ENCODE measurements at regions not wholly inside any gene's neighbourhood (a gene's known extent, or its start where the extent isn't known, plus 50 kb on each side); places are given as distances from the start of the nearest gene placed in this dataset.

DNA sequence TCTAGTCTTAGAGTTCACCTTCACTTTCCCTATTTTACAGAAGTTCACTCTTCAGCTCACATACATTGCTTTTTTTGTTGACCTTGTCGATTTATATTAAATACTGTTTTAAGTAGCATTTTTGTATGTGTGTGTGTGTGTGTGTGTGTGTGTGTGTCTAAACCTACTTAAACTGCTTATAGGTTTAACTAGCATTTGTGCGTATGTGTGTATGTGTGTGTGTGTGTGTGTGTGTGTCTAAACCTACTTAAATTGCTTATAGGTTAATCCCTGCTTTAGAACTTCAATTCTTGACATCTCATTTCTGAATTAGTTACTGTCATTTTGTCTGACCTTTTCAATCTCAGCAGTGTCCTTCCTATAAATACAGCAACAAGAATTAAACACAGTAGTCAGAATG is 254.8 kb upstream of the EPHA3 start:
- no peak for TF ChIP-seq EZH2 (IDR thresholded peaks at IDR 0.05; ENCODE audit: low read length, missing control alignments)
- TF ChIP-seq, protein P1, sequence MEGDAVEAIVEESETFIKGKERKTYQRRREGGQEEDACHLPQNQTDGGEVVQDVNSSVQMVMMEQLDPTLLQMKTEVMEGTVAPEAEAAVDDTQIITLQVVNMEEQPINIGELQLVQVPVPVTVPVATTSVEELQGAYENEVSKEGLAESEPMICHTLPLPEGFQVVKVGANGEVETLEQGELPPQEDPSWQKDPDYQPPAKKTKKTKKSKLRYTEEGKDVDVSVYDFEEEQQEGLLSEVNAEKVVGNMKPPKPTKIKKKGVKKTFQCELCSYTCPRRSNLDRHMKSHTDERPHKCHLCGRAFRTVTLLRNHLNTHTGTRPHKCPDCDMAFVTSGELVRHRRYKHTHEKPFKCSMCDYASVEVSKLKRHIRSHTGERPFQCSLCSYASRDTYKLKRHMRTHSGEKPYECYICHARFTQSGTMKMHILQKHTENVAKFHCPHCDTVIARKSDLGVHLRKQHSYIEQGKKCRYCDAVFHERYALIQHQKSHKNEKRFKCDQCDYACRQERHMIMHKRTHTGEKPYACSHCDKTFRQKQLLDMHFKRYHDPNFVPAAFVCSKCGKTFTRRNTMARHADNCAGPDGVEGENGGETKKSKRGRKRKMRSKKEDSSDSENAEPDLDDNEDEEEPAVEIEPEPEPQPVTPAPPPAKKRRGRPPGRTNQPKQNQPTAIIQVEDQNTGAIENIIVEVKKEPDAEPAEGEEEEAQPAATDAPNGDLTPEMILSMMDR (conservative IDR thresholded peaks at IDR 0.05 in 1 of 2, IDR thresholded peaks at IDR 0.05 in 1 of 2; ENCODE audit: low read depth in 1 of 2, low read length in 2 of 2): no peak
- no peak overlapping the region for H3K4me3 ChIP-seq (replicated peaks in 1 of 4; ENCODE audit: control extremely low read depth in 1 of 4, insufficient read depth in 1 of 4, low read depth in 3 of 4, low read length in 4 of 4)
- H2AFZ ChIP-seq (ENCODE audit: low read length): no peak overlapping the region
- no peak overlapping the region for H3K27ac ChIP-seq (ENCODE audit: insufficient read depth, low read length)
- no peaks in the 10 kb centered on the region for H3K79me2 ChIP-seq (ENCODE audit: control insufficient read depth, insufficient read depth, low read length)
- no peaks in the 10 kb centered on the region for H3K4me1 ChIP-seq (ENCODE audit: control insufficient read depth, extremely low read depth, insufficient read depth, low read length)
- no peak for DNase-seq (ENCODE audit: low read depth in 2 of 2)
- no peaks in the 10 kb centered on the region for H3K27me3 ChIP-seq (ENCODE audit: control insufficient read depth, insufficient read depth, low read length)
- no peak overlapping the region for H3K9ac ChIP-seq (ENCODE audit: insufficient read depth, low read length)
- H3K4me2 ChIP-seq (ENCODE audit: extremely low read depth, insufficient read depth, low read length): no peak overlapping the region
- H3K36me3 ChIP-seq (ENCODE audit: control insufficient read depth, insufficient read depth, low read length): no peaks in the 10 kb centered on the region
- no peaks in the 10 kb centered on the region for H4K20me1 ChIP-seq (ENCODE audit: control insufficient read depth, extremely low read depth, insufficient read depth, low read length)
- no peaks in the 10 kb centered on the region for H3K9me3 ChIP-seq (ENCODE audit: control insufficient read depth, insufficient read depth, low read depth, low read length)

DNA sequence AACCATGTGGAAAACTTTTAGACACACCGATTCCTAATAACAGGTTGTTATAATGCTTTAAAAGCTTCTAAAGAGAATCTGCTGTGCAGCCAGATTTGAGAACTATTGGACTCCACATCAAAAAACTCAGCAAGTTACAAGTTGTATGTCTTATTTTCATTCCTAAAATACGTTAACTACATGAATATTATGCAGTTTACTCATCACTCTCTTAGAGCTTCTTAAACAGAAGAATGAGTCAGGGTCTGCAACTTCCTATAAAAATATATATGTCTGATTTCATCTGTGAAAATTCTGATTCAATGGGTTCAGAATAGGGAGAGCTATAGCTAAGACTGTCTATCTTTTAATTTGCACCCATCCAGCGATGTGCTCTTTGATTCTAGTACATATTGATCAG is 244.2 kb upstream of the EPHA3 start:
- DNase-seq (ENCODE audit: low read depth in 2 of 2): peak; percentile 1 to 73
- Histone ChIP-seq H3K27ac (ENCODE audit: insufficient read depth, low read length) (no peak overlapping the region), H3K4me3 (replicated peaks in 1 of 4; ENCODE audit: control extremely low read depth in 1 of 4, insufficient read depth in 1 of 4, low read depth in 3 of 4, low read length in 4 of 4) (no peak overlapping the region), H3K36me3 (ENCODE audit: control insufficient read depth, insufficient read depth, low read length) (no peaks in the 10 kb centered on the region), H2AFZ (ENCODE audit: low read length) (no peak overlapping the region), H3K4me1 (ENCODE audit: control insufficient read depth, extremely low read depth, insufficient read depth, low read length) (no peaks in the 10 kb centered on the region), H3K27me3 (ENCODE audit: control insufficient read depth, insufficient read depth, low read length) (no peaks in the 10 kb centered on the region), H3K4me2 (ENCODE audit: extremely low read depth, insufficient read depth, low read length) (no peak overlapping the region), H3K79me2 (ENCODE audit: control insufficient read depth, insufficient read depth, low read length) (no peaks in the 10 kb centered on the region), H3K9ac (ENCODE audit: insufficient read depth, low read length) (no peak overlapping the region), H4K20me1 (ENCODE audit: control insufficient read depth, extremely low read depth, insufficient read depth, low read length) (no peaks in the 10 kb centered on the region), H3K9me3 (ENCODE audit: control insufficient read depth, insufficient read depth, low read depth, low read length) (no peaks in the 10 kb centered on the region)
- TF ChIP-seq EZH2 (IDR thresholded peaks at IDR 0.05; ENCODE audit: low read length, missing control alignments): no peak
- TF ChIP-seq, protein P1 (conservative IDR thresholded peaks at IDR 0.05 in 1 of 2, IDR thresholded peaks at IDR 0.05 in 1 of 2; ENCODE audit: low read depth in 1 of 2, low read length in 2 of 2): no peak

DNA sequence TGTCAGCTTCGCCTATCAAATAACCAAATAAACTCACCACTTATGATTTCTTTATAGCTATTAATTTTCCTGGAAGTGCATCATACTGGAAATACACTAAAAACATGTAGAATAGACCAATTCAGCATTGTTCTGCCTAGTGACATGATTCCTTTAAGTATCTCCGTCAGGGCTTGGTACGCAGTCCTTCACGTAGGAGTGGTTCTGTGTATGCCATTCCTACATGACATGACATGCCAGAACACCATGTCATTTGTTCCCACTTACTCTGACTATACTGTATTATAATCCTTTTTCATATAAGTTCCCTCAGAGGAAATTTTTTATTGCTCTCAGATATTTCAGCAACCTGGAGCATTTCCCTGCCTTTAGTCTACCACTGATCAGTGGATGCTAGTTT is 230.7 kb upstream of the EPHA3 start:
- H3K36me3 ChIP-seq (ENCODE audit: control insufficient read depth, insufficient read depth, low read length): no peaks in the 10 kb centered on the region
- no peaks in the 10 kb centered on the region for H4K20me1 ChIP-seq (ENCODE audit: control insufficient read depth, extremely low read depth, insufficient read depth, low read length)
- H3K4me2 ChIP-seq (ENCODE audit: extremely low read depth, insufficient read depth, low read length): no peak overlapping the region
- no peaks in the 10 kb centered on the region for H3K9me3 ChIP-seq (ENCODE audit: control insufficient read depth, insufficient read depth, low read depth, low read length)
- no peaks in the 10 kb centered on the region for H3K27me3 ChIP-seq (ENCODE audit: control insufficient read depth, insufficient read depth, low read length)
- TF ChIP-seq EZH2 (IDR thresholded peaks at IDR 0.05; ENCODE audit: low read length, missing control alignments): no peak
- TF ChIP-seq, protein P1 (conservative IDR thresholded peaks at IDR 0.05 in 1 of 2, IDR thresholded peaks at IDR 0.05 in 1 of 2; ENCODE audit: low read depth in 1 of 2, low read length in 2 of 2): no peak
- DNase-seq (ENCODE audit: low read depth in 2 of 2): no peak
- H3K9ac ChIP-seq (ENCODE audit: insufficient read depth, low read length): no peak overlapping the region
- no peak overlapping the region for H3K4me3 ChIP-seq (replicated peaks in 1 of 4; ENCODE audit: control extremely low read depth in 1 of 4, insufficient read depth in 1 of 4, low read depth in 3 of 4, low read length in 4 of 4)
- H3K79me2 ChIP-seq (ENCODE audit: control insufficient read depth, insufficient read depth, low read length): no peaks in the 10 kb centered on the region
- no peak overlapping the region for H3K27ac ChIP-seq (ENCODE audit: insufficient read depth, low read length)
- no peaks in the 10 kb centered on the region for H3K4me1 ChIP-seq (ENCODE audit: control insufficient read depth, extremely low read depth, insufficient read depth, low read length)
- H2AFZ ChIP-seq (ENCODE audit: low read length): no peak overlapping the region
